ENCODE measurements at regions not wholly inside any gene's neighbourhood (a gene's known extent, or its start where the extent isn't known, plus 50 kb on each side); places are given as distances from the start of the nearest gene placed in this dataset.

GRCh38 chr5:63125862-63126261 is 547.2 kb downstream of the LRRC70 start:
- Histone ChIP-seq H3K9ac (ENCODE audit: control insufficient read depth, insufficient read depth, low read length) (no peak overlapping the region), H3K4me3 (no peak overlapping the region), H3K79me2 (ENCODE audit: control insufficient read depth, insufficient read depth, low read length) (no peaks in the 10 kb centered on the region), H2AFZ (ENCODE audit: control insufficient read depth, low read depth, low read length) (no peak overlapping the region), H3K36me3 (ENCODE audit: control insufficient read depth in 2 of 2, insufficient read depth in 2 of 2, low read length in 1 of 2) (no peaks in the 10 kb centered on the region), H3K4me2 (ENCODE audit: control insufficient read depth, insufficient read depth) (no peak overlapping the region), H4K20me1 (ENCODE audit: control insufficient read depth, insufficient read depth) (no peaks in the 10 kb centered on the region), H3K27me3 (replicated peaks in 1 of 2; ENCODE audit: control insufficient read depth in 2 of 2, insufficient read depth in 2 of 2, low read length in 1 of 2) (no peaks in the 10 kb centered on the region), H3K27ac (ENCODE audit: control insufficient read depth, insufficient read depth) (no peak overlapping the region), H3K4me1 (ENCODE audit: control insufficient read depth, insufficient read depth, low read length) (no peaks in the 10 kb centered on the region), H3K9me3 (replicated peaks; ENCODE audit: control insufficient read depth, insufficient read depth, low read length) (no peaks in the 10 kb centered on the region)
- intact Hi-C loops (cut with micrococcal nuclease; ENCODE audit: unreplicated experiment) (loop anchor here (5.0 kb wide), 1 partner anchor 836 kb away; the partner anchor contains the start of gene HTR1A), in situ Hi-C loops (cut with MboI) (no loop called here)
- BruUV-seq (replicated peaks), result no TSS peak
- FAIRE-seq (no peak), DNase-seq (ENCODE audit: low read depth, low spot score) (no peak), ATAC-seq (peak; percentile 85)
- CTCF ChIA-PET, result interaction anchor here (0.9 to 1.8 kb wide), 7 partner anchors 12 to 665 kb away, joined by 3 to 5 read pairs (median 3); no protein-coding TSS in a partner anchor
- POLR2A ChIA-PET, result no interaction called here
- TF ChIP-seq RB1 (IDR thresholded peaks at IDR 0.05; ENCODE audit: borderline replicate concordance) (no peak), SIN3A (IDR thresholded peaks at IDR 0.05; ENCODE audit: low read depth, low read length) (no peak), RAD21 (IDR thresholded peaks at IDR 0.05; ENCODE audit: insufficient read depth, low read depth, low read length) (peak; percentile 46)
- TF ChIP-seq, protein P1, sequence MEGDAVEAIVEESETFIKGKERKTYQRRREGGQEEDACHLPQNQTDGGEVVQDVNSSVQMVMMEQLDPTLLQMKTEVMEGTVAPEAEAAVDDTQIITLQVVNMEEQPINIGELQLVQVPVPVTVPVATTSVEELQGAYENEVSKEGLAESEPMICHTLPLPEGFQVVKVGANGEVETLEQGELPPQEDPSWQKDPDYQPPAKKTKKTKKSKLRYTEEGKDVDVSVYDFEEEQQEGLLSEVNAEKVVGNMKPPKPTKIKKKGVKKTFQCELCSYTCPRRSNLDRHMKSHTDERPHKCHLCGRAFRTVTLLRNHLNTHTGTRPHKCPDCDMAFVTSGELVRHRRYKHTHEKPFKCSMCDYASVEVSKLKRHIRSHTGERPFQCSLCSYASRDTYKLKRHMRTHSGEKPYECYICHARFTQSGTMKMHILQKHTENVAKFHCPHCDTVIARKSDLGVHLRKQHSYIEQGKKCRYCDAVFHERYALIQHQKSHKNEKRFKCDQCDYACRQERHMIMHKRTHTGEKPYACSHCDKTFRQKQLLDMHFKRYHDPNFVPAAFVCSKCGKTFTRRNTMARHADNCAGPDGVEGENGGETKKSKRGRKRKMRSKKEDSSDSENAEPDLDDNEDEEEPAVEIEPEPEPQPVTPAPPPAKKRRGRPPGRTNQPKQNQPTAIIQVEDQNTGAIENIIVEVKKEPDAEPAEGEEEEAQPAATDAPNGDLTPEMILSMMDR (IDR thresholded peaks at IDR 0.05 in 2 of 3, conservative IDR thresholded peaks at IDR 0.05 in 1 of 3; ENCODE audit: control insufficient read depth in 2 of 3, extremely low read depth in 1 of 3, insufficient read depth in 1 of 3, low read depth in 3 of 3, low read length in 3 of 3), result peak; percentile 33 to 46 (median 38); a peak in 5 of 6 replicates
- TF ChIP-seq, protein P2, sequence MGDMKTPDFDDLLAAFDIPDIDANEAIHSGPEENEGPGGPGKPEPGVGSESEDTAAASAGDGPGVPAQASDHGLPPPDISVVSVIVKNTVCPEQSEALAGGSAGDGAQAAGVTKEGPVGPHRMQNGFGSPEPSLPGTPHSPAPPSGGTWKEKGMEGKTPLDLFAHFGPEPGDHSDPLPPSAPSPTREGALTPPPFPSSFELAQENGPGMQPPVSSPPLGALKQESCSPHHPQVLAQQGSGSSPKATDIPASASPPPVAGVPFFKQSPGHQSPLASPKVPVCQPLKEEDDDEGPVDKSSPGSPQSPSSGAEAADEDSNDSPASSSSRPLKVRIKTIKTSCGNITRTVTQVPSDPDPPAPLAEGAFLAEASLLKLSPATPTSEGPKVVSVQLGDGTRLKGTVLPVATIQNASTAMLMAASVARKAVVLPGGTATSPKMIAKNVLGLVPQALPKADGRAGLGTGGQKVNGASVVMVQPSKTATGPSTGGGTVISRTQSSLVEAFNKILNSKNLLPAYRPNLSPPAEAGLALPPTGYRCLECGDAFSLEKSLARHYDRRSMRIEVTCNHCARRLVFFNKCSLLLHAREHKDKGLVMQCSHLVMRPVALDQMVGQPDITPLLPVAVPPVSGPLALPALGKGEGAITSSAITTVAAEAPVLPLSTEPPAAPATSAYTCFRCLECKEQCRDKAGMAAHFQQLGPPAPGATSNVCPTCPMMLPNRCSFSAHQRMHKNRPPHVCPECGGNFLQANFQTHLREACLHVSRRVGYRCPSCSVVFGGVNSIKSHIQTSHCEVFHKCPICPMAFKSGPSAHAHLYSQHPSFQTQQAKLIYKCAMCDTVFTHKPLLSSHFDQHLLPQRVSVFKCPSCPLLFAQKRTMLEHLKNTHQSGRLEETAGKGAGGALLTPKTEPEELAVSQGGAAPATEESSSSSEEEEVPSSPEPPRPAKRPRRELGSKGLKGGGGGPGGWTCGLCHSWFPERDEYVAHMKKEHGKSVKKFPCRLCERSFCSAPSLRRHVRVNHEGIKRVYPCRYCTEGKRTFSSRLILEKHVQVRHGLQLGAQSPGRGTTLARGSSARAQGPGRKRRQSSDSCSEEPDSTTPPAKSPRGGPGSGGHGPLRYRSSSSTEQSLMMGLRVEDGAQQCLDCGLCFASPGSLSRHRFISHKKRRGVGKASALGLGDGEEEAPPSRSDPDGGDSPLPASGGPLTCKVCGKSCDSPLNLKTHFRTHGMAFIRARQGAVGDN (IDR thresholded peaks at IDR 0.05), result no peak
- 4% methylated on average over 2 of the region's 2 CpGs for WGBS (ENCODE audit: insufficient coverage, insufficient replicate concordance, low lambda C conversion rate, missing lambda C conversion rate)
- RAD21 ChIA-PET (ENCODE audit: unreplicated experiment), result no interaction called here
- SMC1A ChIA-PET (ENCODE audit: uncharacterized antibody, unreplicated experiment), result interaction anchor here (1.4 to 1.5 kb wide), 2 partner anchors 10 to 347 kb away, joined by 3 to 4 read pairs; no protein-coding TSS in a partner anchor

Measured in GM12878 (cell line).